ENCODE measurements at regions not wholly inside any gene's neighbourhood (a gene's known extent, or its start where the extent isn't known, plus 50 kb on each side); places are given as distances from the start of the nearest gene placed in this dataset.
"Not testable (repeated sequence)": the region's sequence is repeated elsewhere in the genome, so short reads cannot be mapped to it uniquely, and the experiment has no call there.

GRCh38 chr5:37929791-37930190 is 90.0 kb upstream of the GDNF start:
- POLR2A ChIA-PET = no interaction called here
- CTCF ChIA-PET = no interaction called here
- no peak for DNase-seq (ENCODE audit: extremely low spot score)
- no peak for TF ChIP-seq CTCF (IDR thresholded peaks at IDR 0.05; ENCODE audit: control extremely low read depth, extremely low read depth, low read depth, missing control alignments)

GRCh38 chr5:37927753-37928152 is 87.9 kb upstream of the GDNF start:
- DNase-seq (ENCODE audit: extremely low spot score); POLR2A ChIA-PET; CTCF ChIA-PET: not testable (repeated sequence)

- ChIA-PET POLR2A (no interaction called here), CTCF (interaction anchor here (1.2 kb wide), 1 partner anchor 12 kb away, joined by 3 read pairs; no protein-coding TSS in a partner anchor)
- DNase-seq (ENCODE audit: extremely low spot score) = no peak
- no peak for TF ChIP-seq CTCF (IDR thresholded peaks at IDR 0.05; ENCODE audit: control extremely low read depth, extremely low read depth, low read depth, missing control alignments)
These were observed 86.9 kb upstream of the GDNF start for GRCh38 chr5:37926732-37927131.

GRCh38 chr5:37921452-37921851 is 81.6 kb upstream of the GDNF start:
- ChIA-PET CTCF (no interaction called here), POLR2A (no interaction called here)
- no peak for TF ChIP-seq CTCF (IDR thresholded peaks at IDR 0.05; ENCODE audit: control extremely low read depth, extremely low read depth, low read depth, missing control alignments)
- DNase-seq (ENCODE audit: extremely low spot score) = no peak

GRCh38 chr5:37918424-37918823 is 78.6 kb upstream of the GDNF start:
- DNase-seq (ENCODE audit: extremely low spot score) = no peak
- ChIA-PET CTCF (interaction anchor here (1.7 to 2.7 kb wide), 2 partner anchors 9 to 11 kb away, joined by 5 to 6 read pairs; no protein-coding TSS in a partner anchor), POLR2A (no interaction called here)
- TF ChIP-seq CTCF (IDR thresholded peaks at IDR 0.05; ENCODE audit: control extremely low read depth, extremely low read depth, low read depth, missing control alignments) = no peak

- ChIA-PET CTCF (no interaction called here), POLR2A (no interaction called here)
- TF ChIP-seq CTCF (IDR thresholded peaks at IDR 0.05; ENCODE audit: control extremely low read depth, extremely low read depth, low read depth, missing control alignments) = no peak
- no peak for DNase-seq (ENCODE audit: extremely low spot score)
These were observed 76.7 kb upstream of the GDNF start for GRCh38 chr5:37916525-37916924.

- no peak for DNase-seq (ENCODE audit: extremely low spot score)
- no peak for TF ChIP-seq CTCF (IDR thresholded peaks at IDR 0.05; ENCODE audit: control extremely low read depth, extremely low read depth, low read depth, missing control alignments)
- ChIA-PET CTCF (no interaction called here), POLR2A (no interaction called here)
These were observed 75.4 kb upstream of the GDNF start for GRCh38 chr5:37915097-37915736.

- CTCF ChIA-PET = interaction anchor here (1.5 kb wide), 2 partner anchors 9 to 33 kb away, joined by 3 to 6 read pairs; no protein-coding TSS in a partner anchor
- POLR2A ChIA-PET; DNase-seq (ENCODE audit: extremely low spot score): not testable (repeated sequence)
These were observed 69.9 kb upstream of the GDNF start for GRCh38 chr5:37909610-37910266.

Data from GM10248 (cell line).